GM19238 (cell line): ENCODE measurements at regions not wholly inside any gene's neighbourhood (a gene's known extent, or its start where the extent isn't known, plus 50 kb on each side); places are given as distances from the start of the nearest gene placed in this dataset.

Experiments used
- DNase-seq: peaks from one replicate; pipeline ENCODE4 v3.0.0; 2011; ENCODE audit warnings: low spot score; ENCODE audit not compliant: insufficient read length

DNA sequence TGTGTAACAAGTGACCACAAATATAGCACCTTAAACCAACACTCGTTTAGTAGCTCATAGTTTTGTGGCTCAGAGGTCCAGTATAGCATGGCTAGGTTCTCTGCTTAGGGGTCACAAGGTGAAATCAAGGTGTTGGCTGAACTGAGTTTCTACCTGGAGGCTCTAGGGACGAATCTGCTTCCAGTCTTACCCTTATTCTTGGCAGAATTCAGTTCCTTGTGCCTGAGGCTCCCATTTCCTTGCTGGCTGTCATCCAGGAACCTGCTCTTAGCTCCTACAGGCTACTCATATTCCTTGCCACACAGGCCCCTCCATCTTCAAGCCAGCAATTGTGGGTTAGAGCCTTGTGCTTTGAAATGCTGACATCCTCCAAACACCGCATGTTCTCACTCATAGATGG is 212.3 kb upstream of the CDH13 start:
- DNase-seq = no peak

DNA sequence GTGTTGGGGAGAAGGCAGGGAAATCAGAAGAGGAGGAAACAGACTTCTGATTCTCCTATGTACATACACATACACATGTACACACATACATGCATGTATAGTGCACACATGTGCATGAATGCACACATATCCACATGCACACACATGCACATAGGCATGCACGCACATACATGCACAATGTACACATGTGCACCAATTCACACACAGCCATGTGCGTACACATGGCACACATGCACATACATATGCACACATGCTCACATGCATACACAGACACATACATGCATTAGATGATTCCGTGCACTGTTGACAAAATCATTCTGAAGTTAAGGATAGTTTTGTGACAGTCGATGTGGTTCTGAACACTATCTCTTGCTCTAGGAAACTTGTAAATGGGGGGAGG is 214.0 kb upstream of the CDH13 start:
- DNase-seq = no peak

DNA sequence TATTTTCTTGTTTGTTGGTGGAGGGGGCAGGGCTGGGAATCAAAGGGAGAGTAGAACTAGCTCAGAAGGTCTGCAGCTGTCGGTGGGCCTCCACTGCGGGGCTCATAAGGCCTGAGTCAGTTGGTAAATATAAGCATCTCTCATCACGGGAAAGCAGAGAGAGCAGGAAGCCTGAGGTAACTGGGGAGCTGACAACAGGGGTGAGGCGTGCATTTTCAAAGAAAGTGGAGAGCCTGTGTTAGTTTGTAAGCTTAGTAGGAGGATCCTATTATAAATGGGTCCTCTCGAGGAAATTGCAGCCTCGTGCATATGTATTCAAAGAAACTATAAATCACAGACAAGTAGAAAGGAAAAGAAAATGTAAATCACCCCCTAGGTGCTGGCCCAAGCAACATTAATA is 221.0 kb upstream of the CDH13 start:
- no peak for DNase-seq

DNA sequence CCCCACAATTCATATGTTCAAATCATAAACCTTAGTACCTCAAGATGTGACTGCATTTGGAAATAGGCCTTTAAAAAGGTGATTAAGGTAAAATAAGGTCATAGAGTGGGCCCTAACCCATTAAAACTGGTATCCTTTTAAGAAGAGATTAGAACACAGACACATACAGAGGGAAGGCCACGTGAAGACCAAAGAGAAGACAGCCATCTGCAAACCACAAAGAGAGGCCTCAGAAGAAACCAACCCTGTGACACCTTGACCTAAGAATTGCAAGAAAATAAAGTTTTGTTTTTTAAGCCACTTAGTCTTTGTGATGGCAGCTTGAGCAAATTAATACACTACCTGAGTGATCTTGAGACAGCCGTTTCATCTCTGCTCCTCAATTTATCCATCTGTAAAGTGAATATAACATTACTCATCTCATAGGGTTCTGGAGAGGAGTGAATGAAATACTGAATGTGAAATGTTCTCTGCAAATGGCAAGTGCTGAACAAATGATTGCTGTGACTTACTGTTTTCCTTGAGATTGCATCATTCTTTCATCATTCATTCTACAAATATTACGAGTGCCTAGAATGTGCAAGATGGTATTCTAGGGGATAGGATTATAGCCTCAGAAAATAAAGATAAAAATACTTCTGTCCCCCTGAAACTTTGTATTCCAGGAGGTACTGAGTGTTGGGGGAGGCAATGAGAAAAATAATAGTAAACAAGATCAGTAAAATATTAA is 222.0 kb upstream of the CDH13 start:
- DNase-seq = no peak

DNA sequence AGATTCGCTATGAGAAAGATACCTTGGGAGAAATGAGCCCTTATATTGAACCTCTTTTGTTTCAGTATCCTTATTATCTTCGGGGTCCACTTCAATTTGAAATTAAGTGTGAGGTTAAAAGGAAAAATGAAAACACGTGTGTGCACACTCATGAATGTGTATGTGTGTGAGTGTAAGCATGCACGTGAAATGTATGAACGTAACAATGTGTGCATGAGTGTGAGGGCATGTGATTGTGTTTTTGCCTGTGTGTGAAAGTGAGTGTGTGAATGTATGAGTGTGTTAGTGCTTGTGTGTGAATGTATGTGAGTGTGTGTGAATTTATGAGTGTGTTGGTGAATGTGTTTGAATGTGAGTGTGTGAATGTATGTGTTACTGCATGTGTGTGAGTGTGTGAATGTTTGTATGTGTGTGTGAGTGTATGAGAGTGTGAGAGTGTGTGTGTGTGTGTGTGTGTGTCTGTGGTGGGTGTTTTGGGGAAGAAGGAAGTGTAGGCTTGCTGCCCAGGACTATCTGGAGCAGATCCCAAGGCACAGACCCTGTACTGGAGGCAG is 224.0 kb upstream of the CDH13 start:
- no peak for DNase-seq

DNA sequence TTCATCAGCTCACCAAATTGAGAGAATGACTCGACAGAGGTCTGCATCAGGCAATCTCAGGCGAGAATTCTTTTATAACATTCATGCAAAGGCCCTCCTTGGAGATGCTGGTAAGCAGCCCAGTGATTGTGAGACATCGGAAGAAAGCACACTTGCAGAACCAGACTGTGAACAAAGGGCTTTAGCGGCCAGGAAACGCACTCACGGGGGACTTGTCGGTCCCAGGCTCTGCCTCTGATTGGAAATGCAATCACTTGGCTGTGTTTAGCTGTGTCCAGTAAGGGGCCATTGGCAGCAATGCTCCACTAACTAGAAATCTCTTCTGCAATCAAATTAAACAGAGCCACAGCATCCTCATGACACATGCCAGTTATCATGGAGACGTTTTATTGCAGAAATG is 226.7 kb upstream of the CDH13 start:
- DNase-seq = no peak

DNA sequence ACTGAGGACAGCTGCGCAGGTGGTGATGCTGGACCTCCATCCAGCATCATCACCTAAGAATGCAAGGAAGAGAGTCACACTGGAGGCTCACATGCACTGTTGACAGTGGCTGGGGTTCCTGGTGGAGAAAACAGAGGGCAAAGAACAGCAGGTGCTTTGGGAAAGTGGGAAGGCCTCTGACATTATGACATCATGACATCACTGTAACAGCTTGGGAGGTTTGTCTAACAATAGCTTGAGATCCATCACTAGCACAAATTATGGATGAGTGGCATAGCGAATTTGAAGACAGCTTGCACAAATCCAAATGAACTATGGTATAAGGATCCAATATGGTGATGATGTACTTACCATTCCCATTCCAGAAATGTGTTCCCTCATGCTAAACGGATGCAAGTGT is 226.5 kb upstream of the MPHOSPH6 start:
- no peak for DNase-seq

DNA sequence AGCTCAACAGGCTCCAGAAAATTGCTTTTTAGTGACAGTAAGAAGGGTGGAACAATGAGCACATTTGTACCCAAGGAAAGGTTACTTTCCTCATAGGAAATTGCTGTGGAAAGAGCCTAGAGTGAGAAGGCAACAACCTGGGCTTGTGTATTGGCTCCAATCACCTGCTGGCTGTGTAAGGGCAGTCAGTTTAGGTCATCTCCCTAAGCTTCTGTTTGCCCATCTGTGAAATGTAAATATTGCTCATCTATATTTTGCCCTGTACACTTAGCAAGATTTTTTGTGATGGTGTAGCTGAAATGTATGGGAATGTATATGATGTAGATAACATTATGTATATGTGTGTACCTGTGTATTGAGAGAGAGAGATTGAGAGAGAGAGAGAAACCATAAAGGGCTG is 225.2 kb upstream of the MPHOSPH6 start:
- no peak for DNase-seq

DNA sequence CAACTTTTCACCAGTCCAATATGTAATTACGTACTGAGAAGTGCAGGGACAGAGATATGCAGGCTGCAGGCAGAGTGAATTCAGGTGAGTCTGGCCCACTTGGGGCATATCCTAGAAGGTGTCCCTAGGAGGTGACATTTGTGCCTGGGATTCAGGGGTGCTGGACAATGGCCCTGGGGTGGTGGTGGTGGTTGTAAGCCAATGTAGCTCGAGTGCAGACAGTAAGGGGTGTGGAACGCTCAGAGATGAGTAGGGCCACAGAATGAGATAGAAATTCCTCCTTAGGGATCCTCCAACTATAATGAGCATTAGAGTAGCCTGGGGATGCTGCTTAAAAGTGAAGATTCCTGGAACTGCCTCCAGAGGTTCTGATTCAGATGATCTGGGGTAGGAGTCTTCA is 221.7 kb upstream of the MPHOSPH6 start:
- DNase-seq = no peak

DNA sequence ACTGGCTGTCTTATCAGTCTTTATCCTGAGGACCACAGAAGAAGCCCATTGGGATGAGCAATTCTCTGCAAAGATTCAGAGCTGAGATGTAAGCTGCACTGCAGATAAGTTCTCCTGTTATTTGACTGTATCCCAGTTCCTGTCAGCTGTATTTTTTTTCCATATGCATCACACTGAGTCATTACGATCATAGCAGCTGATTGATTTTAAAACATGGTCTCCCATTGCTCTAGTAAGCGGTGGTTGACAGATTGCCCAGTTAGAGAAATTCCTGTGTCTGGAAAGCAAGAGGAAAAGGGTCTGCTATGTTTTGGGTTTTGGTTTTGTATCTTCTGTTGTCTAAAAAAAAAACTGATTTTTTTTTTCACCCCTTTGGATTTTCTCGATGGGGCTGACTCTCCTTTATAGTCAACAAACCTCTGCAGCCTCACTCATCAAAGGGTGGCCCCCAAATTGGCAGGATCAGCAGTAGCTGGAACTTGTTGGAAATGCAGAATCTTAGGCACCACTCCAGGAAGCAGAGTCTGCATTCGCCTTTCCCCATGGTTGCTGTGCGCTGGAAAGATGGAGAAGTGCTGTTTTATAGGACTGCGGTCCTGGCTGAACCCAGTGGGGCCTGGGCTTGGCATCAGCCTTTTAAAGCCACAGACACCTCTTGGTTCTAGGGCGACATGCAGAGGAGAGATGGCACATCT is 220.1 kb upstream of the MPHOSPH6 start:
- no peak for DNase-seq

DNA sequence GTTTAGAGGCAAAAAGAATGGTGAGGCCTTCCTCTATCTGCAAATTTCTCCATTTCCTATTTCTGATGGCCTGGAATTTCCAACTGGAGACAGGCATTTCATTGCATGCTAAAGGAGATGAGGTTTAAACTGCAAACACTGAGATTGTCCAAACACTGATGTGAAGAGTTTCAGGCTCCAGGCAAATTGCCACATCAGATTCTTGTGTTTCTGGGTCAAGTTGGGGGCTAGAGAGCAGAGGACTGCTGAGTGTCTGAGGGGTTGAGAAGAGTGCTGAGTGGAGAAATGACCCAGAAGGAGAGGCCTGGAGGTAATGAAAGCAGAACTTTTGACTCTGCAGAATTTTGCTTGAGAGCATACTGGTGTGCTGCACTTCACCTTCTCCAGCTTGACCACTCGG is 216.7 kb upstream of the MPHOSPH6 start:
- DNase-seq = no peak

DNA sequence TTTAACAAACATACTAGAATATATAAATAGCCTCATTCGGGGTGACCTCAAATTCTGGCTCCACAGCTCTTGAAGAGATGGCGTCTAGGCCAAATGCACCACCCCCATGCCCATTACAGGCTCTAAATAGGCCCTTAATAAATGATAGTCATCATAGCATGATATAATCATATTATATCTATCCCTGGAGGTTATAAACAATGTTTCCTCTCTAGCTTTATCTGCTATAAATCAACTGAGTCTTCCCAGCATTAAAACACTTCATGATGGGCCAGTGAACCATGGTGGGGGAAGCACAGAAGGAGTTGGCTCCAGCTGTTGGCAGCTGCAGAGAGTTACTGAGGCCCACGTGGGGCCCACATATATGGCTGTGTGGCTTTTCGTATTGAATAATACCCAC is 214.9 kb upstream of the MPHOSPH6 start:
- DNase-seq = no peak

DNA sequence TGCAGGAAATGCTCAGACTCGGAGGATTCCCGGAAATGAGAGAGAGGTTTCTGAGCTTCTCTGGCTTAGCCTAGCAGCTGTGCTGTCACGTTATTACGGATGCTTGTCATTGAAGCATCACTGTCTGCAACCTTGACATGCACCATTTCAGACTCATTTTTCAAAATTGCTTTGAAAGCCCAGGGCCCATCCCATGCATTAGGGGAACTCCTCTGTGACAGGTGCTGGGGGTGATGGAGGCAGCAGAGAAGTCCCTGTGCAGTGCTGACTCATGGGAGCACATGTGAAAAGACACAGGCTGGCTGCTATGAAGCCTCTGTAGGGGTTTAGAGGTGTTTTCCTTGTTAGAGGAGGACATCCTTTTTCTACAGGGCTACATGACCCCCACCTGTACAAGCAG is 214.0 kb upstream of the MPHOSPH6 start:
- DNase-seq = no peak

DNA sequence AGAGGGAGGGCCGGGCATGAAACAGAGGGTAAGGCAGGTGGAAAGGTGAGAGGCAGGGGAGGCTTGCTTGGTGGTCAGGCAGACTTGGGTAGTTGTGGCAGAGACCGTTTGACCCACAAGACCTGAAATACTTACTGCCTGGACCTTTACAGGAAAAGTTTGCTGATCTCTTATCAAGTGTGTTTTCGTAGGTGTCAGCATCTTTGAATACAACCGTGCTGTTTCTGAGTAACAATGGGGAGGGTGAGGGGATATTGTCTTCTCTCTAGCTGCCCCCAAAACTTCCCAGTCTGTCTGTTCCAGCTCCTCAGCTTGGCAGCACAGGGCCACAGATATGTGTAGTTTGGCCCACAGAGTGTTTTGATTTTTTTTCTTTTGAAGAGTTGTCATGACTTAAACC is 212.5 kb upstream of the MPHOSPH6 start:
- DNase-seq = no peak

DNA sequence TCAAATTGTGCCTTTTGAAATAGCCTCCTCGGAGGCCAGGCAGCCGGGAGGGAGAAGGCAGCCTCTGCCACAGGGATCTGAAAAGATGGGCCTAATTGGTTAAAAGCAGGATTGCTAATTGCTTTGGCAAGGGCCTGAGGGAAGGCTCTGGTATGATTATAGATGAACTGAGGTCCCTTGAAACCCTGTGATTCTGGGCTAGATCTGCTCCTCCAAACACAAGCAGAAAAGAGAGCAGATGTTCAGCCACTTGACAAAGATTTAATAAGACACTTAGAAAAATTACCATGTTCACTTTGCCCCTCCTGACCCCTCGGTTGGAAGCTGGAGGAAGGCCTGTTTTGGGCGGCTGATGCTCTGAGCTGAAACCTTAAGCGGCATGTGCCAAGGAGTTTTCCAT is 209.5 kb upstream of the MPHOSPH6 start:
- no peak for DNase-seq

DNA sequence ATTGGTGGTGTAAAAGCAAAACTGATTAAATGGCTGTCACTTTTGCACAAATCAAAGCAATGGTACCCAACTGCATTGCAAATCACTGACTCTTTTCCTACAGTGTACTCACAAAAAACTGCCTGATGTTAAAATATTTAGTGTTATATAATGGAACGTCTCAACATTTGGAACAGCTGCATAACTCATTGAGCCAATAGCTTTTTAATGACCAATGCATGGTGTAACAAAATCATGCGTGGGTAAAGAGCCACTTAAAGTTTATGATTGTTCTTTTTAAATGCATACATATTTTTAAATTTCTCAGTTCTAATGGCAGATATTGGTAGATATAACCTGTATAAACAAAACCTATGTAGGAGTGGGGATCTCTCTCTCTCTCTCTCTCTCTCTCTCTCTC is 204.0 kb upstream of the MPHOSPH6 start:
- no peak for DNase-seq

DNA sequence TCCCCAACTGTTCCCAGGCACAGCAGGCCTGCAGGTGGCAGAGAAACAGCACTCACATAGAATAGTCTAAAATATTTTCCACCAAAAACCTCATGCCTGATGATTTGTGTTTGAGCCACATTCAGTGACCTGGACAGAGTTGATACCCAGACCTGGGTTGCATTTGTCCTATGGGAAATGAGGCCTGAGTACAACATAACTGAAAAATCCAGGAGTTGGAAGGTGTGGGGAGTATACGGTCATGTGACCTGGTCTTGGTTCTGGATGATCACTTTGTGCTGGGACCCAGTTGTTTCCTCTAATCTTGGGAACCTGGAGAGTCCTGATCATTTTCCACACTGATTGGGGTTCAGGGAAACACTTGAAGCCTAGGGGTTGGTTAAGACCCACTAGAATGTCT is 200.3 kb upstream of the MPHOSPH6 start:
- DNase-seq = no peak

DNA sequence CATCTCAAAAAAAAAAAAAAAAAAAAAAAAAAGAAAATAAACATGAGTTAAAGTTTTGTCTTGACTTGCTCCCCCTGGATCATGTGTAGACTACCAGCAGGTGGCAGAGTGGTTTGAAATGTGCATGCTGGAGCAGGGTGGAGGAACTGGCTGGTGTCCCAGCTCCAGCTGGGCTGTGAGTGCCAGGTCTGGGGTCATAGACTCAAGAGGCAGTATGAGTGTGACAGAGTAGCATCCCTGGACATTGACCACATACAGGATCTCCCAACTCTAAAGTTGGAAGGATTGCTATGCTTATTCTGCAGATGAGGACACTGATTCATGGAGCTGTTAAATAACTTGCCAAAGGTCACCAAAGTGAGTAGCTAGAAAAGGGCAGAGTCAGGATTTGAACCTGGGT is 198.0 kb upstream of the MPHOSPH6 start:
- DNase-seq = no peak

DNA sequence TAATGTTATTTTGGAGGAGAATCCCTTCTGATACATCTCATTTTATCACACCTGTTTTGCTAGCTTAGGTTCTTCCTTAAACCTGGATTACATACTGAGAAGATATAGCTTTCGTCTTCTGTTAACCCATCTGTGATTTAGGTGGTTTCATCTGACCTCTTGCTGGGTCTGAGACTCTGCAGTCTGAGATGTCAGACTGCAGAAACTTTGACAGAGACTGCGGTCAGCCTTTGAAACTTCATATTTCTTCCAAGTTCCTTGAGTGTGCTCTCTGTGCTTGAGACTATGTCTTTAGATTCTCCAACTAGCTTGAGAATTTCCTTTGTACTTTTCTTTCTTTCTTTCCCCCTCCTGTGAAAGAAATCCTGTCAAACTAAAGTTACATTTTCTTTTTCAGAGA is 196.4 kb upstream of the MPHOSPH6 start:
- no peak for DNase-seq

DNA sequence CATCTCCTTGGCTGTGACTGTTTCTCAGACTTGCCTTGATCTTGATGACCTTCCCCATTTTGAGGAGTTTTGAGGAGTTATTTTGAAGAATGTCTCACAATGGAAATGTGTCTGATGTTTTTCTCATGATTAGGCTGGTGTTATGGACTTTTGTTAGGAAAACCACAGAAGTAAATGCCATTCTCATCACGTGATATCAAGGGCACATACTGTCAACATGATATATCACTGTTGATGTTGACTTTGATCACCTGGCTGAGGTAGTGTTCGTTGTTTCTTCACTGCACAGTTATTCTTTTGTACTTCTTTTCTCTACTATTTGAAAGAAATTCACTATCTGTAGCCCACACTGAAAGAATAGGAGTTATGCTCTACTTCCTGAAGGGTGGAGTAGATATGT is 194.7 kb upstream of the MPHOSPH6 start:
- DNase-seq = no peak

DNA sequence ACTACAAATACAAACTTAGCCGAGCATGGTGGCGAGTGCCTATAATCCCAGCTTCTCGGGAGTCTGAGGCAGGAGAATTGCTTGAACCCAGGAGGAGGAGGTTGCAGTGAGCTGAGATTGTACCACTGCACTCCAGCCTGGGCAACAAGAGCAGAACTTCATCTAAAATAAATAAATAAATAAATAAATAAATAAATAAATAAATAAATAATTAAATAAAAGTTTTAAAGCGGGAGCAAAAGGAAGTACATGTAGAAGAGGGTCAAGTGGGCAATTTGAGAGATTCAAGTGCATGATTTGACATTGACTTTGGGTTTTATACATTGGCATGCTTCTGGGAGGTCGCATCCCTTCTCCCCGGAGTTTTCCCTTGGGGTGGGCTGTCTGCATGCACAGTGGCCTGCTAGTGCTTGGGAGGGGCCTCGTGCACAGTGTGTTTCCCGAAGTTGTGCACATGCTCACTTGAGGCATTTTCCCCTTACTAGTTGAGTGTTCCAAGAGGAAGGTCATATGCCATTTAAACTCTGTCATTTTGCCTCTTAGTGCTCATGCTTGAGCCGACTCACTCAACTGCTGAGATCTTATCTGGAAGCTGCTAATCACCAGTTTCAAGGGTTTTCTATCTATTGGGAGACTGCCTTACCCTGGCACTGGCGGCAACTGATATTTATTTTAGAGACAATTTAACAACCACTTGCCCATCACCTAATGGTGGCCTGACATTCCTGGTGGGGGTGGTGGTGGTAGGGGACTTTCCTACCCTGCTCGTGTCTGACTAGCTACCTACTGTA is 193.2 kb upstream of the MPHOSPH6 start:
- no peak for DNase-seq

DNA sequence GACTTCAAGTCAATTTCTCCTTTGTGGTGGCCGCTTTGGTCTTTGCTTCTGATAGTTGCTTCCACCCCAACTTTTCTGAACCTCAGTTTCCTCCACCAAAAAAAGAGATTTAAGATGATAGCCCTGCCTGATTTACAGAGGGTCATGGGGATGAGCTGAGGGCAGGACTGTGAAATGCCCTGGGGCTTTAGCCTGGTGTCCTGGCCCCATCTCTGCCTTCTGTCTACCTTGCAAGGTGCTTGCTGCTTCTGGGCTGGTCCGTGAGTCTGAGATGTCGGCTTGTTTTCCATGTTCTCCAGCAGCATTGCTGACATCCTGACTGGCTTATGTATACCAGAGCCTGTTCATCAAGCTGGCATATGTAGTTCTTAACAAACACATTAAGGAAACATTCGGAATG is 191.9 kb upstream of the MPHOSPH6 start:
- DNase-seq = no peak
